Erythroblast (primary cell): ENCODE measurements at regions not wholly inside any gene's neighbourhood (a gene's known extent, or its start where the extent isn't known, plus 50 kb on each side); places are given as distances from the start of the nearest gene placed in this dataset.

Experiments
- GATA1 ChIP-seq: IDR thresholded peaks from 2 replicates; pipeline ENCODE4 v1.6.1; 2011; ENCODE audit warnings: low read depth, mild to moderate bottlenecking, control low read depth, low read length, moderate library complexity
- POLR2A ChIP-seq: IDR thresholded peaks from 2 replicates; pipeline ENCODE4 v1.6.1; 2011; ENCODE audit warnings: mild to moderate bottlenecking, low read length

GRCh38 chr16:86428729-86429517, 81.4 kb upstream of the FOXF1 start:
- TF ChIP-seq POLR2A (no peak), GATA1 (no peak)
